Heart left ventricle (tissue), 13 donors: ENCODE measurements at regions not wholly inside any gene's neighbourhood (a gene's known extent, or its start where the extent isn't known, plus 50 kb on each side); places are given as distances from the start of the nearest gene placed in this dataset.

Source experiments
- POLR2A ChIP-seq, 2 donors: fragments of 450-650 bp; IDR thresholded peaks; one replicate each; pipeline ENCODE4 v1.6.1; 2017; ENCODE audit warnings: antibody characterized with exemption in 2 of 2, mild to moderate bottlenecking in 2 of 2, moderate library complexity in 2 of 2
- TF ChIP-seq, protein P1 (sequence below), 12 donors: fragments of 200-600 bp; sonication (generic) in 4 of 12; IDR thresholded peaks; one replicate each; pipeline versions ENCODE4 v1.5.0 to v1.8.0; 2018 to 2022; ENCODE audit warnings: antibody characterized with exemption in 12 of 12, mild to moderate bottlenecking in 5 of 12
- donor health status: ischemic (EF 13 %, LVEDD 7.1; RV severe dilation, severe dysfunction).
- donor health status: DM: no; HTN: yes; CAD: no.
- donor health status: DM: no; HTN: no; CAD: no.
- donor health status: ischemic (EF 25% LVEDD 6.9; RV normal size, moderate dysfunction).
- donor health status: ischemic (EF 25% LVEDD 5.7; RV mildly dilated, moderate dysfunction).
- donor health status: ischemic (EF 35%, LVEDD 5.7; RV mildly dilated, moderate dysfunction).
- donor health status: nonischemic (EF 11% LVEDD 7.7; RV severe dilation, severe dysfunction).
- donor health status: DM: yes; HTN: yes; CAD: no.
- donor health status: PGD.
- donor health status: ischemic (EF 29% LVEDD 5.4; RV normal size, mild dysfunction).
- donor health status: nonischemic (EF 23%, LVEDD 6.1; RV moderate dilation, normal function).

DNA sequence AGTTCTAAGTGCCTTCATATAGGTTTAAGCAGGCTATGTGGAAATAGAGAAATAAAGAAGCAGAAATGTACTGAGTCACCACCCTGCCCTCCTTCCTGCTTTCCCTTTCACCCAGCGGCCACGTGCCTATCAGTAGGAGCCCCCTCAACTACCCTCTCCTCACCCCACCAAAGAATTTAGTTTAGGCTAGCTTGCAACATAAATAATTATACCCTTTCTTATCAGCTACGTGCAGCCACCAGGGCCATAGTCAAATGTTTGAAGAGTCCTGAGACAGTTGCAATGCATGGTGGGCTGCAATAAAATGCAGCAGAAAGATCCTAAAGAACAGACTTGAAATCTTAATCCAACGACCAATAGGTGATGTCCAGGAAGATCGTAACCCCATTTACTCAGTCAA is 101.2 kb downstream of the RTP5 start:
- TF ChIP-seq, protein P1, sequence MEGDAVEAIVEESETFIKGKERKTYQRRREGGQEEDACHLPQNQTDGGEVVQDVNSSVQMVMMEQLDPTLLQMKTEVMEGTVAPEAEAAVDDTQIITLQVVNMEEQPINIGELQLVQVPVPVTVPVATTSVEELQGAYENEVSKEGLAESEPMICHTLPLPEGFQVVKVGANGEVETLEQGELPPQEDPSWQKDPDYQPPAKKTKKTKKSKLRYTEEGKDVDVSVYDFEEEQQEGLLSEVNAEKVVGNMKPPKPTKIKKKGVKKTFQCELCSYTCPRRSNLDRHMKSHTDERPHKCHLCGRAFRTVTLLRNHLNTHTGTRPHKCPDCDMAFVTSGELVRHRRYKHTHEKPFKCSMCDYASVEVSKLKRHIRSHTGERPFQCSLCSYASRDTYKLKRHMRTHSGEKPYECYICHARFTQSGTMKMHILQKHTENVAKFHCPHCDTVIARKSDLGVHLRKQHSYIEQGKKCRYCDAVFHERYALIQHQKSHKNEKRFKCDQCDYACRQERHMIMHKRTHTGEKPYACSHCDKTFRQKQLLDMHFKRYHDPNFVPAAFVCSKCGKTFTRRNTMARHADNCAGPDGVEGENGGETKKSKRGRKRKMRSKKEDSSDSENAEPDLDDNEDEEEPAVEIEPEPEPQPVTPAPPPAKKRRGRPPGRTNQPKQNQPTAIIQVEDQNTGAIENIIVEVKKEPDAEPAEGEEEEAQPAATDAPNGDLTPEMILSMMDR (IDR thresholded peaks at IDR 0.05), result no peak
- TF ChIP-seq POLR2A (IDR thresholded peaks at IDR 0.05), result no peak
